Endodermal cell (in vitro differentiated cells): ENCODE measurements at regions not wholly inside any gene's neighbourhood (a gene's known extent, or its start where the extent isn't known, plus 50 kb on each side); places are given as distances from the start of the nearest gene placed in this dataset.

Source experiments
- DNase-seq: peaks from one replicate; pipeline ENCODE4 v3.0.0-alpha.2; 2017
- H3K27ac ChIP-seq: 2 replicates; pipeline ENCODE4 v1.5.1; 2013; ENCODE audit warnings: mild to moderate bottlenecking, low read depth, low read length, moderate library complexity
- H3K27me3 ChIP-seq: 2 replicates; pipeline ENCODE4 v1.6.1; 2013; ENCODE audit warnings: mild to moderate bottlenecking, low read length, moderate library complexity; ENCODE audit not compliant: insufficient read depth, control insufficient read depth, poor library complexity, severe bottlenecking
- H3K36me3 ChIP-seq: 2 replicates; pipeline ENCODE4 v1.7.0; 2013; ENCODE audit warnings: mild to moderate bottlenecking, low read length, moderate library complexity; ENCODE audit not compliant: control insufficient read depth, insufficient read depth
- H3K4me1 ChIP-seq: one replicate; pipeline ENCODE4 v1.7.0; 2013; ENCODE audit warnings: low read length; ENCODE audit not compliant: control insufficient read depth, insufficient read depth
- H3K4me3 ChIP-seq: 2 replicates; pipeline ENCODE4 v1.5.1; 2013; ENCODE audit warnings: mild to moderate bottlenecking, low read length, moderate library complexity
- H3K9ac ChIP-seq: 2 replicates; pipeline ENCODE4 v1.6.1; 2013; ENCODE audit warnings: mild to moderate bottlenecking, low read length, moderate library complexity; ENCODE audit not compliant: poor library complexity, severe bottlenecking; ENCODE audit errors: extremely low read depth
- H3K9me3 ChIP-seq: 2 replicates; pipeline ENCODE4 v1.6.1; 2013; ENCODE audit warnings: mild to moderate bottlenecking, low read length, moderate library complexity; ENCODE audit not compliant: control insufficient read depth
- H3K27ac Mint-ChIP-seq: 2 replicates; pipeline ENCODE4 v1.8.0; 2020; ENCODE audit warnings: mixed read lengths
- H3K27me3 Mint-ChIP-seq: 2 replicates; pipeline ENCODE4 v1.8.0; 2021; ENCODE audit warnings: mild to moderate bottlenecking, mixed read lengths; ENCODE audit not compliant: insufficient read depth
- H3K36me3 Mint-ChIP-seq: 2 replicates; pipeline ENCODE4 v1.8.0; 2020; ENCODE audit warnings: low read depth, mixed read lengths
- H3K4me1 Mint-ChIP-seq: 2 replicates; pipeline ENCODE4 v1.8.0; 2020; ENCODE audit warnings: mixed read lengths
- H3K4me3 Mint-ChIP-seq: 2 replicates; pipeline ENCODE4 v1.8.0; 2020; ENCODE audit warnings: mild to moderate bottlenecking, moderate library complexity, mixed read lengths
- H3K9me3 Mint-ChIP-seq: 2 replicates; pipeline ENCODE4 v1.8.0; 2020; ENCODE audit warnings: mild to moderate bottlenecking, mixed read lengths
- WGBS, 2 experiments: methylation state at CpG; one replicate each; pipeline versions ENCODE4 v1.1.5 to v1.1.7; 2013; ENCODE audit warnings: missing lambda C conversion rate in 2 of 2, mixed read lengths in 1 of 2; ENCODE audit not compliant: insufficient coverage in 1 of 2, insufficient read length in 1 of 2; 5-methylcytosine and 5-hydroxymethylcytosine counted together
- TF ChIP-seq, protein P1 (sequence below): fragments of 200-600 bp; sonication (generic); conservative IDR thresholded peaks from 2 replicates; pipeline ENCODE4 v1.5.0; 2021; ENCODE audit warnings: antibody characterized with exemption, mild to moderate bottlenecking

DNA sequence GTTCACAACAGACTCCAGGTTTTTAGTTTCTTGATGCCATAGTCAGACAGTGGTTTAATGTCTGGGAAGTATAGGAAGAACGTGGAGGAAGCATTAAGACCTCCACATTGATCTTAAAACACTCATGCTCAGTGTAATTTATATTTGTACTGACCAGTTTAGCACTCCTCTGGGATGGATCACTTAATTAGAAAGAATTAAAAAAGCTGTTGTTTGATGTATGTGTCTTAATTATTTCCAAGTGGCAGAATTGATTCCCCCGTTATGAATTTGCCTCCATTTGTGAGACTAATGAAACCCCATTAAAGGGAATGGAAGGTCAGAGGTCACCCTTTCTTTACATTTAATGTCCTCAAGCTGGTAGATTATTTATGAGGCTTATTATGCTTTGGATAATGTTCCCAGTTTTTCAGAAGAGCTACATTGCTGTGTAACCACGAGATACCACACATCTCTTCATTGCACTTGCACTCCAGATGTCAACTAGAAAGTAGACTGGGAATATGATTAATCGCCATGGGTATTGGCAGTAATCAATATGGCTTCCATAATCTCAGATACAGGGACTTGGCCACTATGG is 270.0 kb upstream of the JAG1 start:
- Histone ChIP-seq H3K9ac (no peak overlapping the region), H3K27me3 (no peaks in the 10 kb centered on the region), H3K27ac (no peak overlapping the region), H3K36me3 (no peaks in the 10 kb centered on the region), H3K4me3 (no peak overlapping the region), H3K4me1 (peaks cover 2% of the 10 kb centered on the region), H3K9me3 (no peaks in the 10 kb centered on the region)
- TF ChIP-seq, protein P1, sequence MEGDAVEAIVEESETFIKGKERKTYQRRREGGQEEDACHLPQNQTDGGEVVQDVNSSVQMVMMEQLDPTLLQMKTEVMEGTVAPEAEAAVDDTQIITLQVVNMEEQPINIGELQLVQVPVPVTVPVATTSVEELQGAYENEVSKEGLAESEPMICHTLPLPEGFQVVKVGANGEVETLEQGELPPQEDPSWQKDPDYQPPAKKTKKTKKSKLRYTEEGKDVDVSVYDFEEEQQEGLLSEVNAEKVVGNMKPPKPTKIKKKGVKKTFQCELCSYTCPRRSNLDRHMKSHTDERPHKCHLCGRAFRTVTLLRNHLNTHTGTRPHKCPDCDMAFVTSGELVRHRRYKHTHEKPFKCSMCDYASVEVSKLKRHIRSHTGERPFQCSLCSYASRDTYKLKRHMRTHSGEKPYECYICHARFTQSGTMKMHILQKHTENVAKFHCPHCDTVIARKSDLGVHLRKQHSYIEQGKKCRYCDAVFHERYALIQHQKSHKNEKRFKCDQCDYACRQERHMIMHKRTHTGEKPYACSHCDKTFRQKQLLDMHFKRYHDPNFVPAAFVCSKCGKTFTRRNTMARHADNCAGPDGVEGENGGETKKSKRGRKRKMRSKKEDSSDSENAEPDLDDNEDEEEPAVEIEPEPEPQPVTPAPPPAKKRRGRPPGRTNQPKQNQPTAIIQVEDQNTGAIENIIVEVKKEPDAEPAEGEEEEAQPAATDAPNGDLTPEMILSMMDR = no peak
- Mint-ChIP-seq H3K27ac (no peak overlapping the region), H3K9me3 (no peaks in the 10 kb centered on the region), H3K36me3 (no peaks in the 10 kb centered on the region), H3K4me3 (no peak overlapping the region), H3K27me3 (no peaks in the 10 kb centered on the region), H3K4me1 (no peaks in the 10 kb centered on the region)
- 84 to 93% methylated on average over 4 of the region's 4 CpGs for WGBS, 2 experiments
- no peak for DNase-seq

DNA sequence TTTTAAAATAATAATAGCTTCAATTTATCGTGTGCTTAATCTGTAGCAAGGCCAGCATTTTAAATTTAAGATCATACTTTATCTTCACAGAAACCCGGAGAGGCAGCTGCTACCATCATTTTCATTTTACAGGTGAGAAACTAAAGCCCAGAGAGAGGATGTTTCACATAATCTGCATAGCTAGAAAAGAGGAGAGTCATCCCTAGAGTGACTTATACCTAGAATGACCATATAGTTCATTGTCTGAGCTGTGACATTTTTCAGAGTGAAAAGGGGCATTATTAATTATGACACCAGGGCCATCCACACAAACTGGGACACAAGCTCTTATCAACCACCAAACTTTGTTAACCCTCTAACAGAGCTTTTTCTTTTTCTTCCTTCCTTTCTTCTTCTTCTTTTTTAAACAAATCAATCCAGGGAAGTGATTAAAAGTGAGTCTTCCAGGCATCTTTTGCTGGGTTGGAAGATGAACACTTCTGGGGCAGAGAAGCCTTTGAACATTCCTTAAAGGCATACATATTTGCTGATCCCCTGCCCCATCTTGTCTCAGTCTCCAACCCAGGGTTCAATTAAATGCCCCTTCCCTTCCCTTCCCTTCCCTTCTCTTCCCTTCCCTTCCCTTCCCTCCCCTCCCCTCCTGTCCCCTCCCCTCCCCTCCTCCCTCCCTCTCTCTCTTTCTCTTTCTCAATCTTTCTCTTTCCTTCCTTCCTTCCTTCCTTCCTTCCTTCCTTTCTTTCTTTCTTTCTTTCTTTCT is 272.5 kb upstream of the JAG1 start:
- no peaks in the 10 kb centered on the region for H3K36me3 Mint-ChIP-seq
- H3K9me3 ChIP-seq = no peaks in the 10 kb centered on the region
- H3K27me3 ChIP-seq = no peaks in the 10 kb centered on the region
- peaks cover 2% of the 10 kb centered on the region for H3K4me1 ChIP-seq
- H3K4me1 Mint-ChIP-seq = peaks cover 7% of the 10 kb centered on the region
- no peak overlapping the region for H3K9ac ChIP-seq
- WGBS, 2 experiments = 48% methylated on average over 2 of the region's 2 CpGs; no CpG with 5 or more reads in 1 of the 2 experiments
- no peaks in the 10 kb centered on the region for H3K27me3 Mint-ChIP-seq
- TF ChIP-seq, protein P1 = no peak
- H3K36me3 ChIP-seq = no peaks in the 10 kb centered on the region
- no peaks in the 10 kb centered on the region for H3K9me3 Mint-ChIP-seq
- H3K4me3 ChIP-seq = no peak overlapping the region
- no peak for DNase-seq
- H3K27ac Mint-ChIP-seq = no peak overlapping the region
- no peak overlapping the region for H3K27ac ChIP-seq
- H3K4me3 Mint-ChIP-seq = no peak overlapping the region

DNA sequence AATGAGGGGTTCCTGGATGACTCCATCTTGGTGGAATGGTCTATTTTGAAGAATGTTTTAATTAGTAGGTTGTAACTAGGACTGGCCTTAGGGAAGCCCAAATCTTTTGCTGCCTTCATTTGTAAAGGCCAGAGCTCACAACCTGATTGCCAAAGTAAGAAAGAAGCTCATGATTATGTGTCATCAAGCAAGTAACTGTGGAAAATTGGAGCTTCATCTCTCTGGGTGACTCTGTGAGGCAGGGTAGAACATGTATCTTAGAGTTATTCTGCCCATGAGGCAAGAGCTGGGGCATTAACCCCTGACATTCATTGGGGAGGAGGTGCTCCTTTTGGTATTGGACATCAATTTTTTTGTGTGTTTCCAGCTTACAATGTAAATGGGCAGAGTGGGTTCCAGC is 273.9 kb upstream of the JAG1 start:
- Histone ChIP-seq H3K9me3 (no peaks in the 10 kb centered on the region), H3K4me1 (peaks cover 2% of the 10 kb centered on the region), H3K27ac (no peak overlapping the region), H3K4me3 (no peak overlapping the region), H3K27me3 (no peaks in the 10 kb centered on the region), H3K36me3 (no peaks in the 10 kb centered on the region), H3K9ac (no peak overlapping the region)
- Mint-ChIP-seq H3K9me3 (no peaks in the 10 kb centered on the region), H3K4me1 (peaks cover 7% of the 10 kb centered on the region), H3K36me3 (no peaks in the 10 kb centered on the region), H3K27me3 (no peaks in the 10 kb centered on the region), H3K27ac (no peak overlapping the region), H3K4me3 (no peak overlapping the region)
- no peak for DNase-seq
- TF ChIP-seq, protein P1 = no peak
